K562 (cell line): ENCODE measurements at regions not wholly inside any gene's neighbourhood (a gene's known extent, or its start where the extent isn't known, plus 50 kb on each side); places are given as distances from the start of the nearest gene placed in this dataset.

Source experiments
- TF ChIP-seq, protein P1 (sequence below), 2 experiments: fragments of 450-650 bp; IDR thresholded peaks; 2 replicates each; pipeline ENCODE4 v1.6.1; 2016; ENCODE audit warnings: mild to moderate bottlenecking in 2 of 2, borderline replicate concordance in 1 of 2, low read depth in 1 of 2, moderate library complexity in 1 of 2
- TF ChIP-seq, protein P2 (sequence below), 2 experiments: IDR thresholded peaks in 1 of 2; conservative IDR thresholded peaks in 1 of 2; 2 replicates each; pipeline ENCODE4 v1.6.1; 2016; ENCODE audit warnings: low read depth in 2 of 2, mild to moderate bottlenecking in 1 of 2, missing compliant biosample characterization in 1 of 2, missing genetic modification characterization in 1 of 2, moderate library complexity in 1 of 2

DNA sequence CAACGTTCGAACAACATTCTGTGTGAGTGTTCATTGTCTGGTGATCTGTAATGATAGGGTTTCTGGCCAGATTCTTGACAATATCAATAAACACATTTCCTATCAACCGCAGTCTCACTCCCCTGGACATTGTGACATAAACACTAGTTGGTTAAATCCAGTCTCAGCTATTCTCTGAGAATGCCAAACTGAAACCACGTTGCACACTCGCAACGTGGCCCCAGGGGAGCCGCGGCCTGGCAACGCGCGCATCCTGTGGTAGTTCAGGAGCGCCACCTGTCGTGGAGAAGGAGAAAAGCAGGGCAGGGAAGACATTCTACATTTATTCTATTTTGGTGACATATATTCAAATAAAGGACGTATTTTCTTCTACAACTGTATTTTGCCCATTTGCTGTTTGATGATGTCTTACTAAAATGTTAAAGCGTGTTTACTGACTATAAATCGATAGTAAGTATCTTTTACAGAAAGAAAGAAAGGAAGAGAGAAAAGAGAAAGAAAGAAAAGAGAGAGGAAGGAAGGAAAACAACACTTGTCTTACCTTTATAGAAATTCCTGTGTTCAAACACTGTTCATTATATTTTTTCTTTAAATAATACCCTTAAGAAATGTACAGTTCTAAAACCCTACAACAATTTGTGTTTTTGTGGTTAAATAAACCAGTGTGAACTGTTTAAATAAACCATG, 738.3 kb upstream of the FRG1 start (continued):
- TF ChIP-seq, protein P1, sequence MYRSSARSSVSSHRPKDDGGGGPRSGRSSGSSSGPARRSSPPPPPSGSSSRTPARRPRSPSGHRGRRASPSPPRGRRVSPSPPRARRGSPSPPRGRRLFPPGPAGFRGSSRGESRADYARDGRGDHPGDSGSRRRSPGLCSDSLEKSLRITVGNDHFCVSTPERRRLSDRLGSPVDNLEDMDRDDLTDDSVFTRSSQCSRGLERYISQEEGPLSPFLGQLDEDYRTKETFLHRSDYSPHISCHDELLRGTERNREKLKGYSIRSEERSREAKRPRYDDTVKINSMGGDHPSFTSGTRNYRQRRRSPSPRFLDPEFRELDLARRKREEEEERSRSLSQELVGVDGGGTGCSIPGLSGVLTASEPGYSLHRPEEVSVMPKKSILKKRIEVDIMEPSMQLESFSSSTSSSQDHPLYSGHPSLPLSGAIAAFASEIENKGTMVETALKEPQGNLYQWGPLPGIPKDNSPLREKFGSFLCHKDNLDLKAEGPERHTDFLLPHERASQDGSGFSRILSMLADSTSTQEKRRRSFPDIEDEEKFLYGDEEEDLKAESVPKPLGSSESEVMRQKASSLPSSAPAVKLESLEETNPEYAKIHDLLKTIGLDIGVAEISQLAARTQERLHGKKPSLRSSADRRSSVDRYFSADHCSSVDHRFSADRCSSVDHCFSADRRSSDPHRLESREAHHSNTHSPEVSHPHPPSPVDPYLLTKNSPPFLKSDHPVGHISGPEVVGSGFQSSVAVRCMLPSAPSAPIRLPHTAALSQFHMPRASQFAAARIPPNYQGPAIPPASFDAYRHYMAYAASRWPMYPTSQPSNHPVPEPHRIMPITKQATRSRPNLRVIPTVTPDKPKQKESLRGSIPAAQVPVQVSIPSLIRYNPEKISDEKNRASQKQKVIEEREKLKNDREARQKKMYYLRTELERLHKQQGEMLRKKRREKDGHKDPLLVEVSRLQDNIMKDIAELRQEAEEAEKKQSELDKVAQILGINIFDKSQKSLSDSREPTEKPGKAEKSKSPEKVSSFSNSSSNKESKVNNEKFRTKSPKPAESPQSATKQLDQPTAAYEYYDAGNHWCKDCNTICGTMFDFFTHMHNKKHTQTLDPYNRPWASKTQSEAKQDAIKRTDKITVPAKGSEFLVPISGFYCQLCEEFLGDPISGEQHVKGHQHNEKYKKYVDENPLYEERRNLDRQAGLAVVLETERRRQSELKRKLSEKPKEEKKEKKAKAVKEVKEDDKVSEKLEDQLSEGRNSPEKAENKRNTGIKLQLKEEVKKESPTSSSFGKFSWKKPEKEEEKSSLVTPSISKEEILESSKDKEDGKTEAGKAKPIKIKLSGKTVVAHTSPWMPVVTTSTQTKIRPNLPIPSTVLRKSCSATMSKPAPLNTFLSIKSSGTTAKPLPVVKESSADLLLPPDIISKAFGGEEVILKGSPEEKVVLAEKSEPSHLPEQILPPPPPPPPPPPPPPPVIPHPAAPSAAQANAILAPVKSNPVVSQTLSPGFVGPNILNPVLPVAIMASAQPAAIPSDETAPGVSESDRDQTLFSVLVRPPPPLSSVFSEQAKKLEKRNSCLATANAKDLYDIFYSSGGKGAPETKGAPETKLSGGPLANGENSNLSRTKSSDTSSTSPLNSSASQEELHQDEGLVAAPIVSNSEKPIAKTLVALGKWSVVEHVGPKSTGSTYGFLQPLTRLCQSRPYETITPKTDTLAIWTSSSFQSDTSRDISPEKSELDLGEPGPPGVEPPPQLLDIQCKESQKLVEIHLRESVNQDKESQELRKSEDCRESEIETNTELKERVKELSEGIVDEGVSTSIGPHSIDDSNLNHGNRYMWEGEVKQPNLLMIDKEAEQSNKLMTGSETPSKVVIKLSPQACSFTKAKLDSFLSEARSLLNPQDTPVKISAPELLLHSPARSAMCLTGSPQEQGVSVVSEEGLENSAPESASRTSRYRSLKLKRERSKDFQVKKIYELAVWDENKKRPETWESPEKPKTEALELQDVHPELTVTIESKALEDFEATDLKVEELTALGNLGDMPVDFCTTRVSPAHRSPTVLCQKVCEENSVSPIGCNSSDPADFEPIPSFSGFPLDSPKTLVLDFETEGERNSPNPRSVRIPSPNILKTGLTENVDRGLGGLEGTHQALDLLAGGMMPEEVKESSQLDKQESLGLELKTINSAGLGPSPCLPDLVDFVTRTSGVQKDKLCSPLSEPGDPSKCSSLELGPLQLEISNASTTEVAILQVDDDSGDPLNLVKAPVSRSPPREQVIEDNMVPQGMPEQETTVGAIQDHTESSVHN (IDR thresholded peaks at IDR 0.05; ENCODE audit: borderline replicate concordance in 1 of 2, low read depth in 1 of 2): no peak
- TF ChIP-seq, protein P2, sequence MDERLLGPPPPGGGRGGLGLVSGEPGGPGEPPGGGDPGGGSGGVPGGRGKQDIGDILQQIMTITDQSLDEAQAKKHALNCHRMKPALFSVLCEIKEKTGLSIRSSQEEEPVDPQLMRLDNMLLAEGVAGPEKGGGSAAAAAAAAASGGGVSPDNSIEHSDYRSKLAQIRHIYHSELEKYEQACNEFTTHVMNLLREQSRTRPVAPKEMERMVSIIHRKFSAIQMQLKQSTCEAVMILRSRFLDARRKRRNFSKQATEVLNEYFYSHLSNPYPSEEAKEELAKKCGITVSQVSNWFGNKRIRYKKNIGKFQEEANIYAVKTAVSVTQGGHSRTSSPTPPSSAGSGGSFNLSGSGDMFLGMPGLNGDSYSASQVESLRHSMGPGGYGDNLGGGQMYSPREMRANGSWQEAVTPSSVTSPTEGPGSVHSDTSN (CRISPR knock-in tag; IDR thresholded peaks at IDR 0.05; ENCODE audit: low read depth): no peak
- TF ChIP-seq, protein P2 (tag; conservative IDR thresholded peaks at IDR 0.05; ENCODE audit: low read depth): no peak
- TF ChIP-seq, all 486 proteins: peak for 6
